ENCODE measurements at regions not wholly inside any gene's neighbourhood (a gene's known extent, or its start where the extent isn't known, plus 50 kb on each side); places are given as distances from the start of the nearest gene placed in this dataset.

DNA sequence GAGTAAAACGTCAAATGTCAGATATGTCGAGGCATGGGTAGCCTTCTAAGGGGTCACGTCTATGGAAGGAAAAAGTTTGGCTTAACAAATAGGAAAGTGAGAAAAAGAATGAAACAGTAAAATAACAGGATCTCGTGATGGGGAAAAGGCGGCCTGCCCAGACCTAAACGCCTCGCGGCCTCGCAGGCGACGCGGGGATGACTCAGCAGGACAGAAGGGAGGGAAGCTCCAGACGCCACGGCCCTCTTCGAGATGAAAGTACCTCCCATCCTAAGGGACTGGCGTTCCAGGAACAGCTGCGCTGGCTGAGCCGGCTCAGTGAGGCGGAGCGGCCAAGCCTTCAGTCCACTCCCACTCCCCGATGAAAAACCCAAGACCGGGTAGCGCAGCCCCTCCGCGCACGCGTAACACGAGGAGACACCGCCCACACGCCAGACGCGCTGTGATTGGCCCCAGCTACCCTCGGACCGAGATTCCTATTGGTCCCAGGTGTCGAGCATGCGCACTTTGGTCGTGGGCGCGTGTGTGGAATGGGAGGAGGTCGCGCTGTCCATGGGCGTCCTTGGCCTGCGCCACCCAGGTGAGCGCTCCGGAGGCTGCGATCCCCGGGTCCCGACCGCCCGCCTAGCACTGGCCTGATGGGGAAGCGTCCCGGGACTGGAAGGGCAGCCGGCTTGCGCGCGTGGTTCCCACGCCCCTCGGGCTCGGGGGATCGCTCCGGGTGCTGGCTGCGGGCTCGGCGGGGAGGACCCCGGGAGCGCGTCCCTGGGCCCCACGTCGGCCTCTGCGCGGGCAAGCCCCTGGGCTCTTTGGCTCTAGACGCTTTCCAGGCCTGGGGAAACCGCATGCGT lies 588.5 kb downstream of the MTRR start:
- TF ChIP-seq POLR2A (IDR thresholded peaks at IDR 0.05; ENCODE audit: low read depth, low read length) (peak; percentile 60; the same call in 1 of the 2 replicates), TAF1 (IDR thresholded peaks at IDR 0.05; ENCODE audit: borderline replicate concordance, low read depth, low read length) (no peak)
- DNase-seq (ENCODE audit: insufficient read length) (peak; percentile 84), FAIRE-seq (peak; percentile 100)

DNA sequence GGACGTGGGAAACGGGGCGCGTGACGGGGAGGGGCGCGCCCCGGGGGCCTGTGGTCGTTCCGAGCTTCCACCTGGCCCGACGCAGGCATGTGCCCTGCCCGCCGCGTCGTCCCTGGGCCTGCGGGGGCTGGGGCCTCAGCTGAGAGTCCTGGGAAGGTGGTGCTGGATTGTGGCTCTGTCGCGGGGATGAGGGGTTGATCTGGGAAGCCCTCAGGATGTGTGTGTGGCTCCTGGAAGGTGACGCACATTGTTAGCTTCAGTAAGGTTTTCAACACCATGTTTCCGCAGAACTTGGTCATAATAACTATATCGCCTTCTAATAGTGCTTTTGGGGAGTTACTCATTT lies 589.1 kb downstream of the MTRR start:
- no peak for FAIRE-seq
- DNase-seq (ENCODE audit: insufficient read length), result peak; percentile 10
- no peak for TF ChIP-seq POLR2AphosphoS5 (IDR thresholded peaks at IDR 0.05; ENCODE audit: low read depth, low read length)
- no peak for TF ChIP-seq POLR2A (IDR thresholded peaks at IDR 0.05; ENCODE audit: low read depth, low read length)
- TF ChIP-seq TAF1 (IDR thresholded peaks at IDR 0.05; ENCODE audit: borderline replicate concordance, low read depth, low read length), result no peak

- DNase-seq (ENCODE audit: insufficient read length), result no peak
- no peak for FAIRE-seq
- TF ChIP-seq POLR2AphosphoS5 (IDR thresholded peaks at IDR 0.05; ENCODE audit: low read depth, low read length), result no peak
- no peak for TF ChIP-seq TAF1 (IDR thresholded peaks at IDR 0.05; ENCODE audit: borderline replicate concordance, low read depth, low read length)
- no peak for TF ChIP-seq POLR2A (IDR thresholded peaks at IDR 0.05; ENCODE audit: low read depth, low read length)
These were observed 592.6 kb downstream of the MTRR start for GRCh38 chr5:8461543-8461942.

DNA sequence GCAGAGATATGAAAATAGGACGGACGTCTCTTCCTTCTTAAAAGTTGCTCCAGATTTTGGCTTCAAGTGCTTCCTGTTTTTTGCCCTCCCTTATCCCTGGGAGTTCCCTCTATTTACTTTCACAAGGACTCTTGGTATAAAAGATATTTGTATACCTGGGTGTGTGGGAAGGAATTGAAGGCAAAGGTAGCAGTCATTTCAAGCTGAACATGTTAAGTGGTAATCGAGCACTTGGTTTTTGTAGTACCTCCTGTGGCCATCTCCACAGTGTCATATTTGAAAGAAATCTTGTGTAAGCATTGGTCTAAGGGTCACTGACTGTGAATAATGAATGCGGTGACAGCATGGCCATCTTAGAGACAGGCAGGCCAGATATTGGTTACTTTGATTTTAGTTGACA lies 593.6 kb downstream of the MTRR start:
- DNase-seq (ENCODE audit: insufficient read length) (no peak), FAIRE-seq (no peak)
- TF ChIP-seq POLR2A (IDR thresholded peaks at IDR 0.05; ENCODE audit: low read depth, low read length), result no peak

DNA sequence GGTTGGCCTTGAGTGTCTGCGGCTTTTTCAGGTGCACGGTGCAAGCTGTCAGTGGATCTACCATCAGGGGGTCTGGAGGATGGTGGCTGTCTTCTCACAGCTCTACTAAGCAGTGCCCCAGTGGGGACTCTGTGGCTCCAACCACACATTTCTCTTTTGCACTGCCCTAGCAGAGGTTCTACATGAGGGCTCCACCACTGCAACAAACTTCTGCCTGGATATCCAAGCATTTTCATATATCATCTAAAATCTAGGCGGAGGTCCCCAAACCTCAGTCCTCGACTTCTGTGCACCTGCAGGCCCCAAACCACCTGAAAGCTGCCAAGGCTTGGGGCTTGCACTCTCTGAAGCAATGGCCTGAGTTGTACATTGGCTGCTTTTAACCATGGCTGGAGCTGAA lies 601.5 kb downstream of the MTRR start:
- no peak for TF ChIP-seq POLR2A (IDR thresholded peaks at IDR 0.05; ENCODE audit: low read depth, low read length)
- no peak for TF ChIP-seq POLR2AphosphoS5 (IDR thresholded peaks at IDR 0.05; ENCODE audit: low read depth, low read length)
- TF ChIP-seq TAF1 (IDR thresholded peaks at IDR 0.05; ENCODE audit: borderline replicate concordance, low read depth, low read length), result no peak
- DNase-seq (ENCODE audit: insufficient read length) (no peak), FAIRE-seq (no peak)

DNA sequence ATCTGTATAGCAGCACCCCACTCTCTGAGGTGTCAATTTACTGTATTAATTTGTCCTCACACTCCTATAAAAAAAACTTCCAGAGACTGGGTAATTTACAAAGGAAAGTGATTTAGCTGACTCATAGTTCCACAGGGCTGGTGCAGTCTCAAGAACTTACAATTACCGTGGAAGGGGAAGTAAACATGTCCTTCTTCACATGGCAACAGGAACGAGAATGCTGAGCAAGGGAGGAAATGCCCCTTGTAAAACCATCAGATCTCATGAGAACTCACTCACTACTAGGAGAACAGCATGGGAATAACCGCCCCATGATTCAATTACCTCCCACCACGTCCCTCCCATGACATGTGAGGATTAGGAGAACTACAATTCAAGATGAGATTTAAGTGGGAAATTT lies 602.6 kb downstream of the MTRR start:
- TF ChIP-seq POLR2AphosphoS5 (IDR thresholded peaks at IDR 0.05; ENCODE audit: low read depth, low read length) (no peak), POLR2A (IDR thresholded peaks at IDR 0.05; ENCODE audit: low read depth, low read length) (no peak), TAF1 (IDR thresholded peaks at IDR 0.05; ENCODE audit: borderline replicate concordance, low read depth, low read length) (no peak)
- DNase-seq (ENCODE audit: insufficient read length) (no peak), FAIRE-seq (no peak)

DNA sequence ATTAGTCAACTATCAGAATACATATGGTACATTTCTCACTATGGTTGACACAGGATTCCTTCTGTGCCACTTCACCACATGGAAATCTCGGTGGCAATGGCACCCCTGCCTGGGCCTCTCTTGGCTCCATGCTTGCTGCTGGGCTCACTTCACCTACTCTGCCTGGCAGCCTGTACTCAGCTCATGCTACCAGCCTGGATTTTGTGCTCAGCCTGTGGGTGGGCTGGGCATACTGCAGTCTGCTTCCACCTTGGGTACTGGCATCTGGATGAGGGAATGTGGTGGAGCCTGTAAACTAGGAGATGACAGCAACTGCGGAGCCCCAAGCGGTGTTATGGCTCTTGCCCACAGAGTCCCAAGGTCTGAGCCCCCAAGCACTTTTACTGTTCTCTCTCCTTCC lies 604.1 kb downstream of the MTRR start:
- FAIRE-seq (no peak), DNase-seq (ENCODE audit: insufficient read length) (no peak)
- no peak for TF ChIP-seq POLR2A (IDR thresholded peaks at IDR 0.05; ENCODE audit: low read depth, low read length)
- TF ChIP-seq TAF1 (IDR thresholded peaks at IDR 0.05; ENCODE audit: borderline replicate concordance, low read depth, low read length), result no peak
- TF ChIP-seq POLR2AphosphoS5 (IDR thresholded peaks at IDR 0.05; ENCODE audit: low read depth, low read length), result no peak

- FAIRE-seq (no peak), DNase-seq (ENCODE audit: insufficient read length) (no peak)
- no peak for TF ChIP-seq POLR2AphosphoS5 (IDR thresholded peaks at IDR 0.05; ENCODE audit: low read depth, low read length)
- no peak for TF ChIP-seq POLR2A (IDR thresholded peaks at IDR 0.05; ENCODE audit: low read depth, low read length)
- TF ChIP-seq TAF1 (IDR thresholded peaks at IDR 0.05; ENCODE audit: borderline replicate concordance, low read depth, low read length), result no peak
These were observed 605.0 kb downstream of the MTRR start for GRCh38 chr5:8473827-8474568.

GRCh38 chr5:8474569-8474930 lies 605.6 kb downstream of the MTRR start:
- FAIRE-seq (no peak), DNase-seq (ENCODE audit: insufficient read length) (no peak)
- TF ChIP-seq POLR2A (IDR thresholded peaks at IDR 0.05; ENCODE audit: low read depth, low read length) (no peak), POLR2AphosphoS5 (IDR thresholded peaks at IDR 0.05; ENCODE audit: low read depth, low read length) (no peak), TAF1 (IDR thresholded peaks at IDR 0.05; ENCODE audit: borderline replicate concordance, low read depth, low read length) (no peak)

DNA sequence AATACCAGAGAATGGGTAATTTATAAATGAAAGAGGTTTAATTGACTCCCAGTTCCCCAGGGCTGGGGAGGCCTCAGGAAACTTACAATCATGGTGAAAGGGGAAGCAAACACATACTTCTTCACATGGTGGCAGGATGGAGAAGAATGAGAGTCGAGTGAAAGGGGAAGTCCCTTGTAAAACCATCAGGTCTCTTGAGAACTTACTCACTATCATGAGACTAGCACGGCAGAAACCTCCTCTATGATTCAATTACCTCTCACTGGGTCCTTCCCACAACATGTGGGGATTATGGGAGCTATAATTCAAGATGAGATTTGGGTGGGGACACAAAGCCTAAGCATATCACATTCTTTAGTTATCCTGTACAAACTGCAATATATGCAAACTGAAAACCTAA lies 609.4 kb downstream of the MTRR start:
- no peak for DNase-seq (ENCODE audit: insufficient read length)
- TF ChIP-seq POLR2AphosphoS5 (IDR thresholded peaks at IDR 0.05; ENCODE audit: low read depth, low read length) (no peak), POLR2A (IDR thresholded peaks at IDR 0.05; ENCODE audit: low read depth, low read length) (no peak), TAF1 (IDR thresholded peaks at IDR 0.05; ENCODE audit: borderline replicate concordance, low read depth, low read length) (no peak)
- FAIRE-seq, result no peak

DNA sequence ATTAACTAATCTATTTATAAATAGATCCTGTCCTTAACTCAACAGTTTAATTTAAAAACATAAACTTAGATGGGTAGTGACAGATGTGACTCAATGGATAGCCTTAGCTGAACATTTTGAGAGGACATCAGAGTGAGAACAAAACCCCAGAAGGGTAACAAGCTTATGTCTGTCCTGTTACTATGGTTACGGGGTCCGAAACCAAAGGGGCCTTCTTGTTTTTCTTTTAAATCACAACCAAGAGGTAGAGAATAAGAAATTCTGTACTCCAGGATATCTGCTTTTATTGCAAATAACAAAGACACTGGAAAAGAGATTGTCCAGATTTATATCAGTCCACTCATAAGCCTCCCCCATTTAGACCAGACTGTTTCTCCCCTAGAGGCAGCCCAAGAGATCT lies 612.1 kb downstream of the MTRR start:
- FAIRE-seq (no peak), DNase-seq (ENCODE audit: insufficient read length) (no peak)
- TF ChIP-seq POLR2AphosphoS5 (IDR thresholded peaks at IDR 0.05; ENCODE audit: low read depth, low read length) (no peak), POLR2A (IDR thresholded peaks at IDR 0.05; ENCODE audit: low read depth, low read length) (no peak), TAF1 (IDR thresholded peaks at IDR 0.05; ENCODE audit: borderline replicate concordance, low read depth, low read length) (no peak)

GRCh38 chr5:8491254-8491653 lies 622.3 kb downstream of the MTRR start:
- TF ChIP-seq POLR2AphosphoS5 (IDR thresholded peaks at IDR 0.05; ENCODE audit: low read depth, low read length) (no peak), POLR2A (IDR thresholded peaks at IDR 0.05; ENCODE audit: low read depth, low read length) (no peak), TAF1 (IDR thresholded peaks at IDR 0.05; ENCODE audit: borderline replicate concordance, low read depth, low read length) (no peak)
- FAIRE-seq (no peak), DNase-seq (ENCODE audit: insufficient read length) (no peak)
